ENCODE measurements at regions not wholly inside any gene's neighbourhood (a gene's known extent, or its start where the extent isn't known, plus 50 kb on each side); places are given as distances from the start of the nearest gene placed in this dataset. TPM values are rescaled to one million over a fixed set of nuclear protein-coding genes. Genes with fewer than 3 reads are reported as not detected.

DNA sequence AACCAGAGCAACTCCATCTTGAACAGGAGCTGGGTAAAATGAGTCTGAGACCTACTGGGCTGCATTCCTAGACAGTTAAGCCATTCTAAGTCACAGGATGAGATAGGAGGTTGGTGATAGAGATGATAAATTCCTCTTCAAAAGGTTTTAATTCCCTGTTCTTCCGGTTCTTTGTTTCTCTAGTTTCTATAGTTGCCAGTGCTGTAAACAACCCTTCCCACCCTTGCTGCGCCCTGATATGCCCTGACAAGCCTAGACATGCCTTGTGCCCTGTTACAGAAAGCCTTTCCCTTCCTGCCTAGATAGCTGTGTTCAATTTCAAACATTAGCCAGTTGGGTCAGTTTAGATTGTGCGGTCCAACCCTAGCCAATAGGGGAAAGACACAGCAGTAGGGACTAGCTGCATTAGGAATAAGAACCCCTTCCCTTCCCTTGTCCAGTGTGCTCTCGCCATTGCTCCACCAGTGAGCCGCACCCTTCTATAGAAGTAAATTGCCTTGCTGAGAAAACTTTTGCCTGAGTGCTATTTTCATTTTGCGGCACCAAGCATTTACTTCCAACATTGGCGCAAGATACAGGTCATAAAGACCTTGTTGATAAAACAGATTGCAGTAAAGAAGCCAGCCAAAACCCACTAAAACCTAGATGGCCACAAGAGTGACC lies 52.5 kb upstream of the CCN2 start:
- ATAC-seq (no peak), DNase-seq (no peak)
- H3K4me3 Mint-ChIP-seq = no peak overlapping the region
- ChIA-PET CTCF (no interaction called here), POLR2A (no interaction called here)
- intact Hi-C loops (cut with DNase I, micrococcal nuclease) = no loop called here
- peaks cover 1% of the 10 kb centered on the region for H3K9me3 Mint-ChIP-seq (ENCODE audit: low read depth)
- H3K27me3 Mint-ChIP-seq = no peaks in the 10 kb centered on the region
- H3K27ac Mint-ChIP-seq = no peak overlapping the region
- no peaks in the 10 kb centered on the region for H3K4me1 Mint-ChIP-seq
- no peaks in the 10 kb centered on the region for H3K36me3 Mint-ChIP-seq (ENCODE audit: low read depth)

Small RNA genes in the stretch of these regions (microRNA-seq; reads per million reads assigned to microRNA genes)
- gene MIR548AJ1 (ENCODE audit: borderline replicate concordance) = not detected

All from activated CD4-positive, alpha-beta T cell treated with anti-CD3 and anti-CD28 coated beads for 36 hours (primary cell).